Activated T-helper 1 cell treated with anti-CD3 and anti-CD28 coated beads, Interleukin-12 subunit alpha, Interleukin-12 subunit beta, Interleukin-2, Interleukin-4 antibody, amounts not matched to agents 30 ng/mL and 10 ng/mL and 1 ng/mL, durations not matched to agents 14 hours and 24 hours and 36 hours (primary cell): ENCODE measurements at regions not wholly inside any gene's neighbourhood (a gene's known extent, or its start where the extent isn't known, plus 50 kb on each side); places are given as distances from the start of the nearest gene placed in this dataset.

Experiments used
- DNase-seq: peaks from one replicate; pipeline ENCODE4 v3.0.0; 2021; ENCODE audit warnings: low spot score
- H3K27ac Mint-ChIP-seq: one replicate; pipeline ENCODE4 v1.8.0; 2021; ENCODE audit warnings: mild to moderate bottlenecking, mixed read lengths
- H3K27me3 Mint-ChIP-seq: one replicate; pipeline ENCODE4 v1.8.0; 2022; ENCODE audit warnings: mild to moderate bottlenecking, moderate library complexity, mixed read lengths; ENCODE audit not compliant: insufficient read depth
- H3K36me3 Mint-ChIP-seq: one replicate; pipeline ENCODE4 v1.8.0; 2021; ENCODE audit warnings: low read depth, mixed read lengths
- H3K4me1 Mint-ChIP-seq: one replicate; pipeline ENCODE4 v1.8.0; 2021; ENCODE audit warnings: low read depth, mixed read lengths
- H3K4me3 Mint-ChIP-seq: one replicate; pipeline ENCODE4 v1.8.0; 2021; ENCODE audit warnings: mild to moderate bottlenecking, moderate library complexity, mixed read lengths
- H3K9me3 Mint-ChIP-seq: one replicate; pipeline ENCODE4 v1.8.0; 2021; ENCODE audit warnings: mixed read lengths
- intact Hi-C: fragments of 100-400 bp; cut with micrococcal nuclease; formaldehyde crosslinking; loops from one replicate; pipeline ENCODE4 v1.15.1; 2024

DNA sequence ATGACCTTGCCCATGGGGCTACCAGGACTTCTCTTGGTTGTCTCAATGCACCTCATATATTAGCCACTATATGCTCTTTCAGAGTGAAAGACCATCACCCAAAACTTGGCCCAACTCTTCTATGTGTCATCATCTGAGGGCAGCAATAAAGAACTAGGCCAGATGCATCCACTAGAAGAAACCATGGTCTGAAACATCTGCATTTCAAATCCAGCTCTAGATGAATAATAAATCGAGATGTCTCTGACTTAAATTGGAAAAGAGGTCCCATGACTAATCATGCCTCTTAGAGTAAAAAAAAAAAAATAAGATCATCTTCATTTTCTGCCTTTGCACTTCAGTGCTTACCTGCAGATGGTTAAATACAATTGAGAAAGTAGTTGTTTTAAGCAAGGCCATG, 397.6 kb upstream of the PITX2 start:
- intact Hi-C loops: no loop called here
- Mint-ChIP-seq H3K36me3 (no peaks in the 10 kb centered on the region), H3K4me3 (no peak overlapping the region), H3K27me3 (no peaks in the 10 kb centered on the region), H3K27ac (no peak overlapping the region), H3K4me1 (no peaks in the 10 kb centered on the region), H3K9me3 (no peaks in the 10 kb centered on the region)
- DNase-seq: no peak

DNA sequence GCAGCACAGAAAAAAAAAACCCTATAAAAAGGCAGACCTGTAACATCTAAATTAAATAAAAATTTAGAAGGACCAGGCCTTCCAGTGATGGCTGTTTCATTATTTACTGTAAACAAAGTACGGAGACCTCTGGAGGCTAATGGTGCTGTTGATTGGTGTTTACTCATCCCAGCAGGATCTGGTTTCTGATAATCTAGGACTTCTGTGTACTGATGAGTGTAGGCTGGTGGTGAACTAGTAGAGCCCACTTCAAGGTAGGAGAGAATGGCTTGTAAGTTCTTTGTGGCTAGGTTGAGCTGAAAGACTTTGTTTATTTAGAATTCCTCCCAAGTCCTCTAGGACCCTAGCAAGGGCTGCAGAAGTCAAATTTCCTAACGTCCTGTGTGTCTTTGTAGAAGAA, 398.1 kb upstream of the PITX2 start:
- Mint-ChIP-seq H3K36me3 (no peaks in the 10 kb centered on the region), H3K27ac (no peak overlapping the region), H3K4me1 (no peaks in the 10 kb centered on the region), H3K4me3 (no peak overlapping the region), H3K9me3 (no peaks in the 10 kb centered on the region), H3K27me3 (no peaks in the 10 kb centered on the region)
- intact Hi-C loops: no loop called here
- DNase-seq: no peak

DNA sequence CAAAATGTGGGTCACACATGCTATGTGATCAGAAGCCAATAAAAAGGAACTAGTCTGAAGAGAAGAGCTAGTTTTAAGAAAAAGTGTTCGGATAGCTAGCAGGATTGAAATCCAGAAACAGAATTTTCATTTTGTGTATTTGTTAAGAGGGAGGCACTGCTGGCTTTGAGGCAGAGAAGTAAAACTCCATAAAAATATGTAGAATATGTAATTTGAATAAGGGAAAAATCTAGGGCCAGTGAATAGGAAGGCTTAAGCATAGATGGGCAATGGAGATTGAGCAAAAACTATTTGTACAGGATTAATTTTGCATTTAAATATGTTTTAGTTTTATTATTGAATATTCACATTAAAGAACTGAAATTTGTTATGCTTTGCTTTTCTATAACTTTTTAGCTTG, 399.9 kb upstream of the PITX2 start:
- H3K27ac Mint-ChIP-seq: no peak overlapping the region

GRCh38 chr4:111027526-111027925, 404.6 kb upstream of the PITX2 start:
- DNase-seq: no peak
- H3K27me3 Mint-ChIP-seq: no peaks in the 10 kb centered on the region
- H3K4me3 Mint-ChIP-seq: no peak overlapping the region
- no peaks in the 10 kb centered on the region for H3K4me1 Mint-ChIP-seq
- intact Hi-C loops: no loop called here
- H3K36me3 Mint-ChIP-seq: no peaks in the 10 kb centered on the region
- H3K27ac Mint-ChIP-seq: no peak overlapping the region
- no peaks in the 10 kb centered on the region for H3K9me3 Mint-ChIP-seq

More for the DNA sequence above, 399.9 kb upstream of the PITX2 start:
- Mint-ChIP-seq H3K4me1 (no peaks in the 10 kb centered on the region), H3K36me3 (no peaks in the 10 kb centered on the region), H3K27me3 (no peaks in the 10 kb centered on the region), H3K9me3 (no peaks in the 10 kb centered on the region), H3K4me3 (no peak overlapping the region)
- DNase-seq: no peak
- intact Hi-C loops: no loop called here

DNA sequence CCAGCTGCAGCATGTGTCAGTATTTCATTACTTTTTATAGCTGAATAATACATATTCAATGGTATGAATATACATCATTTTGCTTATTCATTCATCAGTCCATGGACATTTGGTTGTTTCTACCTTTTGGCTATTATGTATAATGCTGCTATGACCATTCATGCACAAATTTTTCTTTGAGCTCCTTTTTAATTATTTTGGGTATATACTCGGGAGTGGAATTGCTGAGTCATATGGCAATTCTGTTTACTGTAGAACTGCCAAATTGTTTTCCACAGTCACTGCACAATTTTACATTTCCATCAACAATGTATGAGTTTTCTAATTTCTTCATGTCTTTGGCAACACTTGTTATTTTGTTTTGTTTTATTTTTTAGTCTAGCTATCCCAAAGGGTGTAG, 405.9 kb upstream of the PITX2 start:
- no peaks in the 10 kb centered on the region for H3K27me3 Mint-ChIP-seq
- no peak for DNase-seq
- H3K27ac Mint-ChIP-seq: no peak overlapping the region
- no peaks in the 10 kb centered on the region for H3K36me3 Mint-ChIP-seq
- no peak overlapping the region for H3K4me3 Mint-ChIP-seq
- no peaks in the 10 kb centered on the region for H3K4me1 Mint-ChIP-seq
- intact Hi-C loops: no loop called here
- H3K9me3 Mint-ChIP-seq: no peaks in the 10 kb centered on the region

GRCh38 chr4:111031001-111031579, 408.2 kb upstream of the PITX2 start:
- no peak for DNase-seq
- intact Hi-C loops: no loop called here
- no peak overlapping the region for H3K27ac Mint-ChIP-seq
- no peaks in the 10 kb centered on the region for H3K4me1 Mint-ChIP-seq
- H3K36me3 Mint-ChIP-seq: no peaks in the 10 kb centered on the region
- no peaks in the 10 kb centered on the region for H3K9me3 Mint-ChIP-seq
- H3K27me3 Mint-ChIP-seq: no peaks in the 10 kb centered on the region
- H3K4me3 Mint-ChIP-seq: no peak overlapping the region

- Mint-ChIP-seq H3K9me3 (no peaks in the 10 kb centered on the region), H3K27me3 (no peaks in the 10 kb centered on the region), H3K27ac (no peak overlapping the region), H3K36me3 (no peaks in the 10 kb centered on the region), H3K4me3 (no peak overlapping the region), H3K4me1 (no peaks in the 10 kb centered on the region)
- DNase-seq: no peak
- intact Hi-C loops: no loop called here
Measured at GRCh38 chr4:111031596-111031995, 408.7 kb upstream of the PITX2 start.

DNA sequence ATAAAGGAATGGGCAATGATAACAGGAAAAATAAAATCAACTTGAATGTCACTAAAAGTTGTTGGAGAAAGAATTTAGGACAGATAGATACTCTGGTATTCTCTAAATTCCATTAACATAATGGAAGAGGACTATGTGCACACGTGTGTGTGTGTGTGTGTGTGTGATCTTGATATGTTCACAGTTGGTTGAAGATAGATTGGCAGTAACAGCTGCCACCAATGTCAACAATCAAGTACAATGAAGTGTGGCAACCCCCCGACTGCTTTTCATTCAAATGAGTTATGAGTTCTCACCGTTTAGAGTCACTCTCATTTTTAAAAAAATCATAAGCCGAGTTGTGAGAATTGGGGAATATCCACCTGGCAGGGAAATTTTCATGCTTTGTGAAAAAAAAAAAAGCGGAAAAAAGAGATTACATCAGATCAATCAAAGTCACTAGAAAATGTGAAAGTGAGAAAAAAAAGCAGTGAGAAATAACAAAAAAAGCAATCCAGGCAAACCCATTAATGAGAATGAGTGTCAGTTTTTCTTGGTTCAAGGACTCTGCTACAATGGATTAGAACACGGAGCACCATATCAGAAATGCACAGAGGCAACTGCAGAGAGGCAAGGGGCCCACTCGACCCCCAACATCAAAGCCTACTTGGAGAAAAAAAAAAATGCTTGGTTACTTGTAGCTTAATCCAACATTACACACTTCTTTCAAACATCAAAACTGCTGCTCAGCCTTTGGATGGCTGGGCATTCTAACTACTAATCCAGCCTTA, 414.9 kb upstream of the PITX2 start:
- intact Hi-C loops: no loop called here
- no peaks in the 10 kb centered on the region for H3K36me3 Mint-ChIP-seq
- H3K9me3 Mint-ChIP-seq: no peaks in the 10 kb centered on the region
- no peak overlapping the region for H3K27ac Mint-ChIP-seq
- H3K4me3 Mint-ChIP-seq: no peak overlapping the region
- H3K27me3 Mint-ChIP-seq: no peaks in the 10 kb centered on the region
- DNase-seq: no peak
- H3K4me1 Mint-ChIP-seq: no peaks in the 10 kb centered on the region

DNA sequence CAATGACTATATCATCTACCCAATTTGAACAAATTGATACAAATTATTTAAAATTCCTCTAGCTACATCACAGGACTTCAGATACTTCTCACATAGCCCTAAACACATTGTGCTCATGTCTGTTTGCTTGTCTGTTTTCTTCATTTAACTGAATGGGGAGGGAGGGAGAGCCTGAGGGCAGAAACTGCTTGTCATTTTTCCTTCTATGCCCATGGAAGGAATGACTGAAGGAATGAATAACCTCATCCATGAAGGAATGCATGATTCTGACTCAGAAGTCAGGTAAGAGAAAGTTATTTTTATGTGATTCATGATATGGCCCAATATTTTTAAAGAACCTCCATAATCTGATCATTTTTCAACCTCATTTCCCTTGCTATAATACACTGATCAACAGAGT, 418.0 kb upstream of the PITX2 start:
- H3K27me3 Mint-ChIP-seq: no peaks in the 10 kb centered on the region
- DNase-seq: no peak
- no peak overlapping the region for H3K27ac Mint-ChIP-seq
- H3K9me3 Mint-ChIP-seq: no peaks in the 10 kb centered on the region
- H3K4me3 Mint-ChIP-seq: no peak overlapping the region
- intact Hi-C loops: no loop called here
- no peaks in the 10 kb centered on the region for H3K36me3 Mint-ChIP-seq
- no peaks in the 10 kb centered on the region for H3K4me1 Mint-ChIP-seq

- Mint-ChIP-seq H3K36me3 (no peaks in the 10 kb centered on the region), H3K9me3 (no peaks in the 10 kb centered on the region), H3K27me3 (no peaks in the 10 kb centered on the region), H3K4me1 (no peaks in the 10 kb centered on the region), H3K4me3 (no peak overlapping the region), H3K27ac (no peak overlapping the region)
- DNase-seq: no peak
- intact Hi-C loops: no loop called here
Measured at GRCh38 chr4:111043286-111043685, 420.4 kb upstream of the PITX2 start.

DNA sequence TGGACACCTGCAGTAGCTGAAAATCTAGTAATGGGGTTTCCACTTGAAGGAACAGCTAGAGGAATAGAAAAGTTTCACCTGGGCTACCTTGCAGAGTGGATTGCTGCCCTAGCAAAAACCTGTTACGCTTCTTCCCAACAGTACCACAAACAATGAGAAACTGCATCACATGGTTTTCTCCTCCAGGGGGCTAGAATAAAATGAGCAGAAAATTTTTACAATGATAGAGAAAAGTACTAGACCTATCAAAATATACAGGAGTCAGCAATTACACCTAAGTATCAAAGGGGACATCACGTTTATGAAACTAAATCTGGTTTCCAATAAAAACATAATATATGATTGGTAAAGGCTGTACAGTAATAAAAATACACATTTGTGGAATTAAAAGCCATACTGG, 423.1 kb upstream of the PITX2 start:
- Mint-ChIP-seq H3K27ac (no peak overlapping the region), H3K27me3 (no peaks in the 10 kb centered on the region), H3K4me3 (no peak overlapping the region), H3K9me3 (no peaks in the 10 kb centered on the region), H3K4me1 (no peaks in the 10 kb centered on the region), H3K36me3 (no peaks in the 10 kb centered on the region)
- DNase-seq: no peak
- intact Hi-C loops: no loop called here

DNA sequence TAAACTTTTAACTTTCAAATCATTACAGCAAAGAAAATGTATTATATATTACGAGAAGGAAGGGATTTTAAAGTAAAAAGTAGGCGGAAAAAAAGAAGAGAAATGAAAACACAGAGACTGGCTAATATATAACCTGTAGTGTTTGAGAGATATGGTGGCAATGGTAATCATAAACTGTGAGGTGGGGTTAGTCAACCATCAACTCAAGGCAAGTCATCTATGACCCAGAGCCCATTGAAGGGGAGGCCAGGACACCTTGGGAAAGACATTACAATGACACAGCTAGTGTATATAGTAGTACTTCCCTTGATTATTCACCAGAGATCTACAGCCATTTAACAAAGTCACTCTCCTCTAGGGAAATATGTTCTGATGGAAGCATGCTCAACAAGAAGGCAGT, 423.9 kb upstream of the PITX2 start:
- Mint-ChIP-seq H3K9me3 (peaks cover 3% of the 10 kb centered on the region), H3K27me3 (no peaks in the 10 kb centered on the region), H3K27ac (no peak overlapping the region), H3K4me3 (no peak overlapping the region), H3K36me3 (no peaks in the 10 kb centered on the region), H3K4me1 (no peaks in the 10 kb centered on the region)
- no peak for DNase-seq
- intact Hi-C loops: no loop called here

DNA sequence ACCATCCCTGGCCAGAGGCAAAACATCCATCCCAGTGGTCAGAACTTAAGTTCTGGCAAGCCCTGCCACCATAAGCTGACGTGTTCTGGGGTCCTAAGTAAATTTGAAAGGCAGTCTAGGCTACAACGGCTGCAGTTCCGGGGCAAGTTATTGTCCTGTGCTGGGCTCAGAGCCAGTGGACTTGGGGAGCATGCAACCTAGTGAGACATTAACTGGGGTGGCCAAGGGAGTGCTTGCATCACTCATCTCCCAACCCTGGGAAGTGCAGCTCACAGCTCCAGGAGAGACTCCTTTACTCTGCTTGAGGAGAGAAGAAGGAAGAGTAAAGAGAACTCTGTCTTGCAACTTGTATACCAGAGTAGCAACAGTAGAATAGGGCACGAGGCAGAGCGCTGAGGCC, 425.4 kb upstream of the PITX2 start:
- intact Hi-C loops: no loop called here
- Mint-ChIP-seq H3K4me1 (no peaks in the 10 kb centered on the region), H3K9me3 (peaks cover 3% of the 10 kb centered on the region), H3K27me3 (no peaks in the 10 kb centered on the region), H3K36me3 (no peaks in the 10 kb centered on the region), H3K27ac (no peak overlapping the region), H3K4me3 (no peak overlapping the region)
- DNase-seq: no peak
